HCT116 (cell line): ENCODE measurements at regions not wholly inside any gene's neighbourhood (a gene's known extent, or its start where the extent isn't known, plus 50 kb on each side); places are given as distances from the start of the nearest gene placed in this dataset.

Source experiments
- ATAC-seq: fragments of 200-7000 bp; cut with Tn5 transposase; 2 replicates; pipeline ENCODE4 v1.9.1; 2020; ENCODE audit warnings: mild to moderate bottlenecking, moderate library complexity
- BruUV-seq: library from RNA; stranded (reverse); fragments of 400-500 nt; replicated peaks from 2 replicates; lab custom pipeline; 2021; lab: Mats Ljungman, UMichigan
- CTCF ChIA-PET: fragments of 300-600 bp; sonication (Branson Sonifier 250); formaldehyde crosslinking; loops from one replicate; lab custom pipeline; 2021; ENCODE audit warnings: antibody characterized with exemption; lab: Charles Lee
- POLR2A ChIA-PET: fragments of 300-600, 350-600 bp; sonication (Branson Sonifier 250); formaldehyde crosslinking; loops from one replicate; lab custom pipeline; 2021; ENCODE audit warnings: antibody characterized with exemption; lab: Charles Lee
- RAD21 ChIA-PET, 2 experiments: fragments of 300-600 bp; sonication (Branson Sonifier 250); formaldehyde crosslinking; loops; one replicate each; lab custom pipeline; 2023; ENCODE audit warnings: low total read pairs in 2 of 2; ENCODE audit not compliant: uncharacterized antibody in 2 of 2, unreplicated experiment in 2 of 2, low non-redundant PET in 1 of 2; lab: Charles Lee
- DNase-seq: peaks from one replicate; pipeline ENCODE4 v3.0.0-alpha.2; 2010; ENCODE audit warnings: low read depth, low spot score
- H2AFZ ChIP-seq: fragments of 200-600 bp; shearing (Covaris generic), sonication (generic); 2 replicates; pipeline ENCODE4 v1.6.1; 2017; ENCODE audit warnings: low read depth, mixed run types, mixed read lengths, antibody characterized with exemption, low read length; ENCODE audit not compliant: poor library complexity, severe bottlenecking
- H3K27ac ChIP-seq: 2 replicates; pipeline ENCODE4 v1.5.1; 2012; ENCODE audit warnings: low read depth, low read length
- H3K27me3 ChIP-seq: fragments of 200-600 bp; sonication (generic); 2 replicates; pipeline ENCODE4 v1.6.1; 2016; ENCODE audit warnings: mixed run types, low read length, mixed read lengths; ENCODE audit not compliant: insufficient read depth
- H3K36me3 ChIP-seq, 2 experiments: fragments of 200-500 bp in 1 of 2; fragments of 200-600 bp in 1 of 2; sonication (Bioruptor generic) in 1 of 2; sonication (generic) in 1 of 2; 2 replicates each; pipeline versions ENCODE4 v1.5.1 to v1.6.1; 2014 to 2016; ENCODE audit warnings: low read length in 2 of 2, inconsistent platforms in 1 of 2, mixed read lengths in 1 of 2, mixed run types in 1 of 2; ENCODE audit not compliant: insufficient read depth in 2 of 2, control insufficient read depth in 1 of 2
- H3K4me1 ChIP-seq, 2 experiments: fragments of 200-600 bp in 1 of 2; sonication (generic) in 1 of 2; 2 replicates each; pipeline versions ENCODE4 v1.5.1 to v1.6.1; 2012 to 2017; ENCODE audit warnings: low read length in 2 of 2, inconsistent platforms in 1 of 2, mild to moderate bottlenecking in 1 of 2, mixed read lengths in 1 of 2, mixed run types in 1 of 2, moderate library complexity in 1 of 2; ENCODE audit not compliant: insufficient read depth in 2 of 2, control insufficient read depth in 1 of 2
- H3K4me2 ChIP-seq: fragments of 200-600 bp; sonication (generic); 2 replicates; pipeline ENCODE4 v1.6.1; 2017; ENCODE audit warnings: mixed run types, low read length, mixed read lengths
- H3K4me3 ChIP-seq, 2 experiments: fragments of 200-600 bp in 1 of 2; sonication (generic) in 1 of 2; replicated peaks in 1 of 2; 2 replicates each; pipeline ENCODE4 v1.5.1; 2011 to 2016; ENCODE audit warnings: low read length in 2 of 2, control low read depth in 1 of 2, low read depth in 1 of 2, mild to moderate bottlenecking in 1 of 2, mixed read lengths in 1 of 2, mixed run types in 1 of 2
- H3K79me2 ChIP-seq: fragments of 200-600 bp; sonication (generic); 2 replicates; pipeline ENCODE4 v1.6.1; 2017; ENCODE audit warnings: mild to moderate bottlenecking, mixed run types, low read length, moderate library complexity, mixed read lengths; ENCODE audit not compliant: insufficient read depth
- H3K9ac ChIP-seq: fragments of 200-600 bp; sonication (generic); 2 replicates; pipeline ENCODE4 v1.6.1; 2016; ENCODE audit warnings: low read length, mixed read lengths
- H3K9me2 ChIP-seq: fragments of 200-600 bp; sonication (generic), shearing (Covaris generic); 2 replicates; pipeline ENCODE4 v1.6.1; 2017; ENCODE audit warnings: mixed run types, mild to moderate bottlenecking, moderate library complexity; ENCODE audit not compliant: insufficient read depth
- H3K9me3 ChIP-seq, 2 experiments: fragments of 200-500 bp in 1 of 2; fragments of 200-600 bp in 1 of 2; sonication (Bioruptor generic) in 1 of 2; sonication (generic) in 1 of 2; 2 replicates each; pipeline ENCODE4 v1.6.1; 2014 to 2017; ENCODE audit warnings: low read length in 2 of 2, mixed read lengths in 2 of 2, inconsistent platforms in 1 of 2, low read depth in 1 of 2, mild to moderate bottlenecking in 1 of 2, mixed run types in 1 of 2, moderate library complexity in 1 of 2; ENCODE audit not compliant: control insufficient read depth in 1 of 2, insufficient read depth in 1 of 2
- H4K20me1 ChIP-seq: fragments of 200-600 bp; sonication (generic), shearing (Covaris generic); 2 replicates; pipeline ENCODE4 v1.6.1; 2017; ENCODE audit warnings: mixed run types, mild to moderate bottlenecking, moderate library complexity; ENCODE audit not compliant: insufficient read depth
- RAD21 ChIP-seq: IDR thresholded peaks from 2 replicates; pipeline ENCODE4 v1.6.1; 2012; ENCODE audit warnings: low read depth, mild to moderate bottlenecking
- ZFX ChIP-seq: fragments of 450-650 bp; IDR thresholded peaks from 2 replicates; pipeline ENCODE4 v1.6.1; 2017
- ZNF274 ChIP-seq: fragments of 200-500 bp; sonication (Bioruptor generic); IDR thresholded peaks from 2 replicates; pipeline ENCODE4 v1.6.1; 2014; ENCODE audit warnings: mild to moderate bottlenecking, low read depth, low read length, inconsistent platforms
- intact Hi-C: fragments of 100-400 bp; cut with micrococcal nuclease; formaldehyde crosslinking; loops from 2 replicates; pipeline ENCODE4 v1.10.0; 2022
- TF ChIP-seq, protein P1 (sequence below): IDR thresholded peaks from 2 replicates; pipeline ENCODE4 v1.6.1; 2011; ENCODE audit warnings: mild to moderate bottlenecking, low read length, moderate library complexity; ENCODE audit not compliant: insufficient replicate concordance; ENCODE audit errors: extremely low read depth
- TF ChIP-seq, protein P2 (sequence below), 3 experiments: fragments of 200-600 bp in 1 of 3; sonication (generic) in 1 of 3; IDR thresholded peaks in 2 of 3; conservative IDR thresholded peaks in 1 of 3; 2 replicates each; pipeline ENCODE4 v1.5.1; 2012 to 2017; ENCODE audit warnings: low read depth in 2 of 3, low read length in 2 of 3, antibody characterized with exemption in 1 of 3, borderline replicate concordance in 1 of 3, control low read depth in 1 of 3, mild to moderate bottlenecking in 1 of 3, mixed read lengths in 1 of 3, mixed run types in 1 of 3, moderate library complexity in 1 of 3; ENCODE audit not compliant: insufficient read depth in 1 of 3
- TF ChIP-seq, protein P3 (sequence below): IDR thresholded peaks from 2 replicates; pipeline ENCODE4 v1.6.1; 2012; ENCODE audit warnings: low read depth

DNA sequence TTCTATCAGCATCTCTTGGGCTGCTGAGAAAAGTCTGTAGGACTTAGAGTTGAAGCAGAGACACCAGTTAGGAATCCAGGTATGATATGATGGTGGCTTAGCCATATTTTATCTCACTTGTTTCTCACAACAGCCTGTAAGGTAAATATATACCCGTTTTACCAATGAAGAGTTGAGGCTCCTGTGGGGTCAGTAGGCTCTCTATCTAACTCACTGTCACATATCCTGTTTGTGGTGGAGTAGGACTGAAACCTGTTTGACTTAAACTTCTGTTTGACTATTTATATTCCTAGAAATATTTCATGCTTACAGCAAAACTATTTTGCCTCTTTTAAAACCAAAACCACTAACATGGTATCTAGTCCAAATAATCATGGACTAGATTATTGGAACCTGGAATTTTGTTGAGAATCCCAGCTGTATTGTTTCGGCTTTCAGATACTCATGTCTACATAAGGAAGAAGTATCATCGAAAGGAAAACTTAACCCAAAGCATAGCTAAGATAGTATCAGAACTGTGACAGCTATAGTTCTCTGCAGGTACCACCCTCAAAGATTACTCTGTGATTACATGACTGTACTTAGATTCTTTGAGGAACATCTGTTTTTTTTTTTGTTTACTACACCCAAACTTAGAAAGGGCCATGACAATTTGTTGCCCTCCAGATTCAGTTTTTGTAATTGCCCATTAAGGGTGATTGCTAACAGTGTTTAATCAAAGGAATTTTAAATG lies 216.1 kb upstream of the THUMPD2 start:
- Histone ChIP-seq H3K9me3 (no peaks in the 10 kb centered on the region), H2AFZ (no peak overlapping the region), H3K4me2 (no peak overlapping the region), H3K4me3 (no peak overlapping the region), H4K20me1 (no peaks in the 10 kb centered on the region), H3K27me3 (no peaks in the 10 kb centered on the region), H3K27ac (no peak overlapping the region), H3K79me2 (no peaks in the 10 kb centered on the region), H3K4me1 (peaks cover 0 to 8% of the 10 kb centered on the region in 2 experiments; a peak in 2 of 4 replicates), H3K9ac (no peak overlapping the region), H3K9me2 (no peaks in the 10 kb centered on the region), H3K36me3 (no peaks in the 10 kb centered on the region)
- no peak for ATAC-seq
- TF ChIP-seq, protein P1, sequence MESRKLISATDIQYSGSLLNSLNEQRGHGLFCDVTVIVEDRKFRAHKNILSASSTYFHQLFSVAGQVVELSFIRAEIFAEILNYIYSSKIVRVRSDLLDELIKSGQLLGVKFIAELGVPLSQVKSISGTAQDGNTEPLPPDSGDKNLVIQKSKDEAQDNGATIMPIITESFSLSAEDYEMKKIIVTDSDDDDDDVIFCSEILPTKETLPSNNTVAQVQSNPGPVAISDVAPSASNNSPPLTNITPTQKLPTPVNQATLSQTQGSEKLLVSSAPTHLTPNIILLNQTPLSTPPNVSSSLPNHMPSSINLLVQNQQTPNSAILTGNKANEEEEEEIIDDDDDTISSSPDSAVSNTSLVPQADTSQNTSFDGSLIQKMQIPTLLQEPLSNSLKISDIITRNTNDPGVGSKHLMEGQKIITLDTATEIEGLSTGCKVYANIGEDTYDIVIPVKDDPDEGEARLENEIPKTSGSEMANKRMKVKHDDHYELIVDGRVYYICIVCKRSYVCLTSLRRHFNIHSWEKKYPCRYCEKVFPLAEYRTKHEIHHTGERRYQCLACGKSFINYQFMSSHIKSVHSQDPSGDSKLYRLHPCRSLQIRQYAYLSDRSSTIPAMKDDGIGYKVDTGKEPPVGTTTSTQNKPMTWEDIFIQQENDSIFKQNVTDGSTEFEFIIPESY, result no peak
- TF ChIP-seq, protein P2, sequence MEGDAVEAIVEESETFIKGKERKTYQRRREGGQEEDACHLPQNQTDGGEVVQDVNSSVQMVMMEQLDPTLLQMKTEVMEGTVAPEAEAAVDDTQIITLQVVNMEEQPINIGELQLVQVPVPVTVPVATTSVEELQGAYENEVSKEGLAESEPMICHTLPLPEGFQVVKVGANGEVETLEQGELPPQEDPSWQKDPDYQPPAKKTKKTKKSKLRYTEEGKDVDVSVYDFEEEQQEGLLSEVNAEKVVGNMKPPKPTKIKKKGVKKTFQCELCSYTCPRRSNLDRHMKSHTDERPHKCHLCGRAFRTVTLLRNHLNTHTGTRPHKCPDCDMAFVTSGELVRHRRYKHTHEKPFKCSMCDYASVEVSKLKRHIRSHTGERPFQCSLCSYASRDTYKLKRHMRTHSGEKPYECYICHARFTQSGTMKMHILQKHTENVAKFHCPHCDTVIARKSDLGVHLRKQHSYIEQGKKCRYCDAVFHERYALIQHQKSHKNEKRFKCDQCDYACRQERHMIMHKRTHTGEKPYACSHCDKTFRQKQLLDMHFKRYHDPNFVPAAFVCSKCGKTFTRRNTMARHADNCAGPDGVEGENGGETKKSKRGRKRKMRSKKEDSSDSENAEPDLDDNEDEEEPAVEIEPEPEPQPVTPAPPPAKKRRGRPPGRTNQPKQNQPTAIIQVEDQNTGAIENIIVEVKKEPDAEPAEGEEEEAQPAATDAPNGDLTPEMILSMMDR (IDR thresholded peaks at IDR 0.05 in 2 of 3, conservative IDR thresholded peaks at IDR 0.05 in 1 of 3; ENCODE audit: borderline replicate concordance in 1 of 3, insufficient read depth in 1 of 3, low read depth in 2 of 3, low read length in 2 of 3), result no peak
- TF ChIP-seq ZNF274, result no peak
- no peak for TF ChIP-seq RAD21
- no peak for TF ChIP-seq ZFX
- TF ChIP-seq, protein P3, sequence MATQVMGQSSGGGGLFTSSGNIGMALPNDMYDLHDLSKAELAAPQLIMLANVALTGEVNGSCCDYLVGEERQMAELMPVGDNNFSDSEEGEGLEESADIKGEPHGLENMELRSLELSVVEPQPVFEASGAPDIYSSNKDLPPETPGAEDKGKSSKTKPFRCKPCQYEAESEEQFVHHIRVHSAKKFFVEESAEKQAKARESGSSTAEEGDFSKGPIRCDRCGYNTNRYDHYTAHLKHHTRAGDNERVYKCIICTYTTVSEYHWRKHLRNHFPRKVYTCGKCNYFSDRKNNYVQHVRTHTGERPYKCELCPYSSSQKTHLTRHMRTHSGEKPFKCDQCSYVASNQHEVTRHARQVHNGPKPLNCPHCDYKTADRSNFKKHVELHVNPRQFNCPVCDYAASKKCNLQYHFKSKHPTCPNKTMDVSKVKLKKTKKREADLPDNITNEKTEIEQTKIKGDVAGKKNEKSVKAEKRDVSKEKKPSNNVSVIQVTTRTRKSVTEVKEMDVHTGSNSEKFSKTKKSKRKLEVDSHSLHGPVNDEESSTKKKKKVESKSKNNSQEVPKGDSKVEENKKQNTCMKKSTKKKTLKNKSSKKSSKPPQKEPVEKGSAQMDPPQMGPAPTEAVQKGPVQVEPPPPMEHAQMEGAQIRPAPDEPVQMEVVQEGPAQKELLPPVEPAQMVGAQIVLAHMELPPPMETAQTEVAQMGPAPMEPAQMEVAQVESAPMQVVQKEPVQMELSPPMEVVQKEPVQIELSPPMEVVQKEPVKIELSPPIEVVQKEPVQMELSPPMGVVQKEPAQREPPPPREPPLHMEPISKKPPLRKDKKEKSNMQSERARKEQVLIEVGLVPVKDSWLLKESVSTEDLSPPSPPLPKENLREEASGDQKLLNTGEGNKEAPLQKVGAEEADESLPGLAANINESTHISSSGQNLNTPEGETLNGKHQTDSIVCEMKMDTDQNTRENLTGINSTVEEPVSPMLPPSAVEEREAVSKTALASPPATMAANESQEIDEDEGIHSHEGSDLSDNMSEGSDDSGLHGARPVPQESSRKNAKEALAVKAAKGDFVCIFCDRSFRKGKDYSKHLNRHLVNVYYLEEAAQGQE, result no peak
- intact Hi-C loops, result no loop called here
- DNase-seq, result no peak
- ChIA-PET CTCF (no interaction called here), RAD21 (no interaction called here), POLR2A (no interaction called here)
- no TSS peak for BruUV-seq
